BLaER1 treated with 17β-estradiol and CSF1 and Interleukin-3, amounts not matched to agents 10 nM and 100 nM (cell line): ENCODE measurements at regions not wholly inside any gene's neighbourhood (a gene's known extent, or its start where the extent isn't known, plus 50 kb on each side); places are given as distances from the start of the nearest gene placed in this dataset.
"Not testable (repeated sequence)": the region's sequence is repeated elsewhere in the genome, so short reads cannot be mapped to it uniquely, and the experiment has no call there.

Experiments
- H3K27ac ChIP-seq, 11 experiments: shearing (Covaris generic); formaldehyde crosslinking; 2 replicates each; pipeline ENCODE4 v1.8.1; 2022
- H3K27me3 ChIP-seq, 11 experiments: shearing (Covaris generic); formaldehyde crosslinking; 2 replicates each; pipeline ENCODE4 v1.8.1; 2022
- H3K36me3 ChIP-seq, 11 experiments: shearing (Covaris generic); formaldehyde crosslinking; 2 replicates each; pipeline ENCODE4 v1.8.1; 2022
- H3K4me1 ChIP-seq, 10 experiments: shearing (Covaris generic); formaldehyde crosslinking; 2 replicates each; pipeline ENCODE4 v1.8.1; 2022
- H3K4me2 ChIP-seq, 11 experiments: shearing (Covaris generic); formaldehyde crosslinking; 2 replicates each; pipeline ENCODE4 v1.8.1; 2022
- H3K4me3 ChIP-seq, 10 experiments: shearing (Covaris generic); formaldehyde crosslinking; 2 replicates each; pipeline ENCODE4 v1.8.1; 2022
- H3K9ac ChIP-seq, 11 experiments: shearing (Covaris generic); formaldehyde crosslinking; 2 replicates each; pipeline ENCODE4 v1.8.1; 2022
- H3K9me3 ChIP-seq, 11 experiments: shearing (Covaris generic); formaldehyde crosslinking; replicated peaks in 1 of 11; 2 replicates each; pipeline ENCODE4 v1.8.1; 2022
- H4K20me1 ChIP-seq, 11 experiments: shearing (Covaris generic); formaldehyde crosslinking; 2 replicates each; pipeline ENCODE4 v1.8.1; 2022

- H3K4me3 ChIP-seq, H3K36me3 ChIP-seq, H4K20me1 ChIP-seq, H3K9me3 ChIP-seq, H3K9ac ChIP-seq, H3K27me3 ChIP-seq: not testable (repeated sequence)
- Histone ChIP-seq H3K4me2 (peak overlapping the region in 7 of 11 experiments; percentile 36 to 80 (median 66); a peak in 5 of 22 replicates), H3K4me1 (peaks cover 0 to 15% (median 0%) of the 10 kb centered on the region in 10 experiments; a peak in 5 of 20 replicates), H3K27ac (peak overlapping the region in 1 of 11 experiments; percentile 29; a peak in 1 of 22 replicates)
Observed at GRCh38 chr1:149635290-149635899, 51.7 kb downstream of the PPIAL4C start.

- not testable (repeated sequence) for H4K20me1 ChIP-seq, H3K27me3 ChIP-seq, H3K4me1 ChIP-seq, H3K36me3 ChIP-seq, H3K9me3 ChIP-seq
- H3K27ac ChIP-seq: peak overlapping the region; percentile 74 to 94 (median 90)
- H3K4me3 ChIP-seq: peak overlapping the region; percentile 52 to 72 (median 62)
- H3K9ac ChIP-seq: peak overlapping the region; percentile 82 to 91 (median 88)
- peak overlapping the region; percentile 53 to 80 (median 70) for H3K4me2 ChIP-seq
Observed at GRCh38 chr1:149636286-149637122, 52.9 kb downstream of the PPIAL4C start.

- not testable (repeated sequence) for H3K27me3 ChIP-seq, H4K20me1 ChIP-seq, H3K9ac ChIP-seq, H3K27ac ChIP-seq, H3K4me3 ChIP-seq, H3K36me3 ChIP-seq, H3K4me1 ChIP-seq, H3K9me3 ChIP-seq, H3K4me2 ChIP-seq
Observed at GRCh38 chr1:149638481-149638880, 54.8 kb downstream of the PPIAL4C start.

GRCh38 chr1:149638901-149639658, 55.4 kb downstream of the PPIAL4C start:
- H3K27ac ChIP-seq, H3K4me3 ChIP-seq, H4K20me1 ChIP-seq, H3K36me3 ChIP-seq, H3K9me3 ChIP-seq, H3K27me3 ChIP-seq, H3K9ac ChIP-seq, H3K4me2 ChIP-seq, H3K4me1 ChIP-seq: not testable (repeated sequence)

- not testable (repeated sequence) for H3K4me3 ChIP-seq, H3K9me3 ChIP-seq, H3K27me3 ChIP-seq, H3K27ac ChIP-seq, H3K36me3 ChIP-seq, H3K9ac ChIP-seq, H3K4me1 ChIP-seq, H3K4me2 ChIP-seq, H4K20me1 ChIP-seq
Observed at GRCh38 chr1:149641179-149641578, 57.5 kb downstream of the PPIAL4C start.

GRCh38 chr1:149644818-149645217, 61.2 kb downstream of the PPIAL4C start:
- H3K4me1 ChIP-seq, H3K9me3 ChIP-seq, H3K27ac ChIP-seq, H3K4me2 ChIP-seq, H3K27me3 ChIP-seq, H3K9ac ChIP-seq, H4K20me1 ChIP-seq, H3K36me3 ChIP-seq, H3K4me3 ChIP-seq: not testable (repeated sequence)

- H3K4me3 ChIP-seq, H3K36me3 ChIP-seq, H3K4me2 ChIP-seq, H3K9ac ChIP-seq, H4K20me1 ChIP-seq, H3K4me1 ChIP-seq, H3K27me3 ChIP-seq, H3K9me3 ChIP-seq, H3K27ac ChIP-seq: not testable (repeated sequence)
Observed at GRCh38 chr1:149646360-149647017, 62.8 kb downstream of the PPIAL4C start.

- not testable (repeated sequence) for H3K9ac ChIP-seq, H3K4me3 ChIP-seq, H3K36me3 ChIP-seq, H3K9me3 ChIP-seq, H3K4me1 ChIP-seq, H4K20me1 ChIP-seq, H3K4me2 ChIP-seq, H3K27ac ChIP-seq, H3K27me3 ChIP-seq
Observed at GRCh38 chr1:149647018-149647373, 63.3 kb downstream of the PPIAL4C start.

GRCh38 chr1:149657750-149658149, 74.1 kb downstream of the PPIAL4C start:
- H3K4me2 ChIP-seq, H3K27me3 ChIP-seq, H3K4me3 ChIP-seq, H3K9me3 ChIP-seq, H3K9ac ChIP-seq, H3K27ac ChIP-seq, H4K20me1 ChIP-seq, H3K4me1 ChIP-seq, H3K36me3 ChIP-seq: not testable (repeated sequence)

- H3K9me3 ChIP-seq, H3K27me3 ChIP-seq: not testable (repeated sequence)
Observed at GRCh38 chr1:149658175-149658574, 74.5 kb downstream of the PPIAL4C start.

GRCh38 chr1:149664624-149665023, 81.0 kb downstream of the PPIAL4C start:
- H4K20me1 ChIP-seq, H3K4me1 ChIP-seq, H3K4me2 ChIP-seq, H3K36me3 ChIP-seq, H3K9me3 ChIP-seq, H3K9ac ChIP-seq, H3K27me3 ChIP-seq, H3K4me3 ChIP-seq, H3K27ac ChIP-seq: not testable (repeated sequence)

More at GRCh38 chr1:149658175-149658574, 74.5 kb downstream of the PPIAL4C start:
- not testable (repeated sequence) for H3K4me1 ChIP-seq, H3K9ac ChIP-seq, H3K36me3 ChIP-seq, H3K4me3 ChIP-seq, H3K27ac ChIP-seq, H3K4me2 ChIP-seq, H4K20me1 ChIP-seq

GRCh38 chr1:149665033-149665432, 81.4 kb downstream of the PPIAL4C start:
- not testable (repeated sequence) for H3K27ac ChIP-seq, H3K27me3 ChIP-seq, H3K9me3 ChIP-seq, H3K4me1 ChIP-seq, H3K36me3 ChIP-seq, H4K20me1 ChIP-seq, H3K4me2 ChIP-seq, H3K4me3 ChIP-seq, H3K9ac ChIP-seq

GRCh38 chr1:149665528-149665927, 81.9 kb downstream of the PPIAL4C start:
- not testable (repeated sequence) for H3K4me2 ChIP-seq, H3K4me1 ChIP-seq, H3K9ac ChIP-seq, H3K27me3 ChIP-seq, H3K27ac ChIP-seq, H3K4me3 ChIP-seq, H4K20me1 ChIP-seq, H3K9me3 ChIP-seq, H3K36me3 ChIP-seq
